CD4-positive, alpha-beta memory T cell (primary cell): ENCODE measurements at regions not wholly inside any gene's neighbourhood (a gene's known extent, or its start where the extent isn't known, plus 50 kb on each side); places are given as distances from the start of the nearest gene placed in this dataset.

ENCODE experiments used
- CTCF ChIA-PET: fragments of 350-600 bp; sonication (Branson Sonifier 250); formaldehyde crosslinking; loops from one replicate; lab custom pipeline; 2021; ENCODE audit warnings: inconsistent platforms; ENCODE audit not compliant: partially characterized antibody; lab: Charles Lee
- POLR2A ChIA-PET: fragments of 350-600 bp; sonication (Branson Sonifier 250); formaldehyde crosslinking; loops from one replicate; lab custom pipeline; 2021; ENCODE audit not compliant: partially characterized antibody; lab: Charles Lee
- DNase-seq, 5 donors: peaks; one replicate each; pipeline versions ENCODE4 v3.0.0 to v3.0.0-alpha.2; 2020 to 2022; ENCODE audit warnings: mixed read lengths in 1 of 5
- H3K27ac ChIP-seq: one replicate; pipeline ENCODE4 v1.7.0; 2013; ENCODE audit warnings: low read depth, low read length
- H3K27me3 ChIP-seq: 2 replicates; pipeline ENCODE4 v1.7.0; 2013; ENCODE audit warnings: mild to moderate bottlenecking, low read length, moderate library complexity; ENCODE audit not compliant: insufficient read depth
- H3K36me3 ChIP-seq: 2 replicates; pipeline ENCODE4 v1.7.0; 2013; ENCODE audit warnings: mild to moderate bottlenecking, low read length, moderate library complexity; ENCODE audit not compliant: insufficient read depth
- H3K4me1 ChIP-seq: 2 replicates; pipeline ENCODE4 v1.7.0; 2013; ENCODE audit warnings: mild to moderate bottlenecking, low read length, moderate library complexity; ENCODE audit not compliant: insufficient read depth
- H3K4me3 ChIP-seq, 2 donors: one replicate each; pipeline ENCODE4 v1.7.0; 2013; ENCODE audit warnings: low read length in 2 of 2, mild to moderate bottlenecking in 1 of 2
- H3K9me3 ChIP-seq, 2 donors: one replicate each; pipeline ENCODE4 v1.7.0; 2013; ENCODE audit warnings: low read length in 2 of 2, control low read depth in 1 of 2; ENCODE audit not compliant: control insufficient read depth in 1 of 2
- H3K27ac Mint-ChIP-seq, 7 donors: one replicate each; pipeline ENCODE4 v1.8.0; 2020 to 2021; ENCODE audit warnings: mixed read lengths in 7 of 7, mild to moderate bottlenecking in 6 of 7, inconsistent platforms in 3 of 7, moderate library complexity in 3 of 7
- H3K27me3 Mint-ChIP-seq, 2 donors: one replicate each; pipeline ENCODE4 v1.8.0; 2020 to 2021; ENCODE audit warnings: mixed read lengths in 2 of 2
- H3K36me3 Mint-ChIP-seq, 2 donors: one replicate each; pipeline ENCODE4 v1.8.0; 2020 to 2021; ENCODE audit warnings: mixed read lengths in 2 of 2, inconsistent platforms in 1 of 2, mild to moderate bottlenecking in 1 of 2
- H3K4me1 Mint-ChIP-seq, 4 donors: one replicate each; pipeline ENCODE4 v1.8.0; 2020 to 2021; ENCODE audit warnings: mixed read lengths in 4 of 4, mild to moderate bottlenecking in 1 of 4
- H3K4me3 Mint-ChIP-seq, 8 donors: one replicate each; pipeline ENCODE4 v1.8.0; 2020 to 2021; ENCODE audit warnings: mixed read lengths in 8 of 8, mild to moderate bottlenecking in 7 of 8, moderate library complexity in 6 of 8, inconsistent platforms in 3 of 8
- H3K9me3 Mint-ChIP-seq, 8 donors: one replicate each; pipeline ENCODE4 v1.8.0; 2020 to 2021; ENCODE audit warnings: mixed read lengths in 8 of 8, mild to moderate bottlenecking in 5 of 8, inconsistent platforms in 3 of 8, moderate library complexity in 1 of 8
- intact Hi-C: fragments of 100-400 bp; cut with micrococcal nuclease; formaldehyde crosslinking; loops from one replicate; pipeline ENCODE4 v1.15.1; 2023

- CTCF ChIA-PET, result no interaction called here
- peaks cover 0 to 18% (median 11%) of the 10 kb centered on the region in 8 donors for H3K9me3 Mint-ChIP-seq
- POLR2A ChIA-PET, result no interaction called here
These were observed 2744.8 kb upstream of the PCDH20 start for GRCh38 chr13:64160479-64160878.

GRCh38 chr13:64158908-64159307, 2743.3 kb upstream of the PCDH20 start:
- POLR2A ChIA-PET, result no interaction called here
- no peak for DNase-seq
- Histone ChIP-seq H3K4me3 (no peak overlapping the region), H3K9me3 (peaks cover 0 to 3% of the 10 kb centered on the region in 2 donors), H3K27me3 (no peaks in the 10 kb centered on the region), H3K27ac (no peak overlapping the region), H3K4me1 (no peaks in the 10 kb centered on the region), H3K36me3 (no peaks in the 10 kb centered on the region)
- H3K9me3 Mint-ChIP-seq, result peaks cover 0 to 18% (median 7%) of the 10 kb centered on the region in 8 donors
- no peak overlapping the region for H3K4me3 Mint-ChIP-seq
- intact Hi-C loops, result no loop called here
- H3K36me3 Mint-ChIP-seq, result no peaks in the 10 kb centered on the region
- H3K27me3 Mint-ChIP-seq, result no peaks in the 10 kb centered on the region
- H3K27ac Mint-ChIP-seq, result no peak overlapping the region
- CTCF ChIA-PET, result no interaction called here
- H3K4me1 Mint-ChIP-seq, result no peaks in the 10 kb centered on the region

More at GRCh38 chr13:64160479-64160878, 2744.8 kb upstream of the PCDH20 start:
- no peaks in the 10 kb centered on the region for H3K4me1 ChIP-seq
- Mint-ChIP-seq H3K4me1 (no peaks in the 10 kb centered on the region), H3K4me3 (no peak overlapping the region), H3K36me3 (no peaks in the 10 kb centered on the region), H3K27me3 (no peaks in the 10 kb centered on the region), H3K27ac (no peak overlapping the region)
- H3K27ac ChIP-seq, result no peak overlapping the region
- no peaks in the 10 kb centered on the region for H3K27me3 ChIP-seq
- H3K4me3 ChIP-seq, result no peak overlapping the region
- intact Hi-C loops, result no loop called here
- no peak for DNase-seq
- H3K36me3 ChIP-seq, result no peaks in the 10 kb centered on the region
- peaks cover 0 to 3% of the 10 kb centered on the region in 2 donors for H3K9me3 ChIP-seq

GRCh38 chr13:64154514-64154913, 2738.9 kb upstream of the PCDH20 start:
- no peak overlapping the region for H3K4me3 ChIP-seq
- POLR2A ChIA-PET, result no interaction called here
- H3K27ac Mint-ChIP-seq, result no peak overlapping the region
- intact Hi-C loops, result no loop called here
- no peak for DNase-seq
- CTCF ChIA-PET, result no interaction called here
- H3K9me3 Mint-ChIP-seq, result peaks cover 0 to 13% (median 6%) of the 10 kb centered on the region in 8 donors
- H3K9me3 ChIP-seq, result peaks cover 0 to 3% of the 10 kb centered on the region in 2 donors
- no peak overlapping the region for H3K27ac ChIP-seq
- H3K4me3 Mint-ChIP-seq, result no peak overlapping the region
- H3K36me3 Mint-ChIP-seq, result no peaks in the 10 kb centered on the region
- no peaks in the 10 kb centered on the region for H3K4me1 Mint-ChIP-seq
- no peaks in the 10 kb centered on the region for H3K36me3 ChIP-seq
- no peaks in the 10 kb centered on the region for H3K27me3 Mint-ChIP-seq
- H3K27me3 ChIP-seq, result no peaks in the 10 kb centered on the region
- H3K4me1 ChIP-seq, result no peaks in the 10 kb centered on the region

- no peaks in the 10 kb centered on the region for H3K4me1 ChIP-seq
- no peak overlapping the region for H3K27ac ChIP-seq
- no peak for DNase-seq
- H3K36me3 ChIP-seq, result no peaks in the 10 kb centered on the region
- CTCF ChIA-PET, result no interaction called here
- no peak overlapping the region for H3K4me3 ChIP-seq
- POLR2A ChIA-PET, result no interaction called here
- H3K27ac Mint-ChIP-seq, result no peak overlapping the region
- intact Hi-C loops, result no loop called here
- H3K4me3 Mint-ChIP-seq, result no peak overlapping the region
- no peaks in the 10 kb centered on the region for H3K4me1 Mint-ChIP-seq
- H3K27me3 Mint-ChIP-seq, result no peaks in the 10 kb centered on the region
- peaks cover 0 to 22% (median 12%) of the 10 kb centered on the region in 8 donors for H3K9me3 Mint-ChIP-seq
- no peaks in the 10 kb centered on the region for H3K27me3 ChIP-seq
- H3K9me3 ChIP-seq, result peaks cover 0 to 5% of the 10 kb centered on the region in 2 donors
- H3K36me3 Mint-ChIP-seq, result no peaks in the 10 kb centered on the region
These were observed 2715.0 kb upstream of the PCDH20 start for GRCh38 chr13:64130600-64130999.

GRCh38 chr13:64130171-64130570, 2714.5 kb upstream of the PCDH20 start:
- no peak for DNase-seq

GRCh38 chr13:64127856-64128255, 2712.2 kb upstream of the PCDH20 start:
- no peaks in the 10 kb centered on the region for H3K27me3 ChIP-seq
- no peaks in the 10 kb centered on the region for H3K36me3 ChIP-seq
- Mint-ChIP-seq H3K4me1 (no peaks in the 10 kb centered on the region), H3K36me3 (no peaks in the 10 kb centered on the region), H3K27me3 (no peaks in the 10 kb centered on the region), H3K27ac (no peak overlapping the region), H3K9me3 (peaks cover 0 to 14% (median 4%) of the 10 kb centered on the region in 8 donors), H3K4me3 (no peak overlapping the region)
- H3K4me1 ChIP-seq, result no peaks in the 10 kb centered on the region
- H3K9me3 ChIP-seq, result peaks cover 0 to 5% of the 10 kb centered on the region in 2 donors
- intact Hi-C loops, result no loop called here
- no peak overlapping the region for H3K27ac ChIP-seq
- H3K4me3 ChIP-seq, result no peak overlapping the region
- DNase-seq, result no peak
- CTCF ChIA-PET, result no interaction called here
- POLR2A ChIA-PET, result no interaction called here

More at GRCh38 chr13:64130171-64130570, 2714.5 kb upstream of the PCDH20 start:
- Mint-ChIP-seq H3K4me3 (no peak overlapping the region), H3K27ac (no peak overlapping the region), H3K9me3 (peaks cover 0 to 22% (median 10%) of the 10 kb centered on the region in 8 donors), H3K4me1 (no peaks in the 10 kb centered on the region), H3K27me3 (no peaks in the 10 kb centered on the region), H3K36me3 (no peaks in the 10 kb centered on the region)
- Histone ChIP-seq H3K4me1 (no peaks in the 10 kb centered on the region), H3K4me3 (no peak overlapping the region), H3K9me3 (peaks cover 0 to 5% of the 10 kb centered on the region in 2 donors), H3K27ac (no peak overlapping the region), H3K36me3 (no peaks in the 10 kb centered on the region), H3K27me3 (no peaks in the 10 kb centered on the region)
- ChIA-PET CTCF (no interaction called here), POLR2A (no interaction called here)
- intact Hi-C loops, result no loop called here

GRCh38 chr13:64127192-64127591, 2711.5 kb upstream of the PCDH20 start:
- intact Hi-C loops, result no loop called here
- H3K36me3 Mint-ChIP-seq, result no peaks in the 10 kb centered on the region

More at GRCh38 chr13:64127192-64127591, 2711.5 kb upstream of the PCDH20 start:
- no peak for DNase-seq
- Mint-ChIP-seq H3K4me1 (no peaks in the 10 kb centered on the region), H3K4me3 (no peak overlapping the region), H3K27me3 (no peaks in the 10 kb centered on the region), H3K9me3 (peaks cover 0 to 14% (median 3%) of the 10 kb centered on the region in 8 donors), H3K27ac (no peak overlapping the region)
- no peaks in the 10 kb centered on the region for H3K36me3 ChIP-seq
- no peak overlapping the region for H3K4me3 ChIP-seq
- ChIA-PET CTCF (no interaction called here), POLR2A (no interaction called here)
- peaks cover 0 to 5% of the 10 kb centered on the region in 2 donors for H3K9me3 ChIP-seq
- H3K27ac ChIP-seq, result no peak overlapping the region
- H3K27me3 ChIP-seq, result no peaks in the 10 kb centered on the region
- H3K4me1 ChIP-seq, result no peaks in the 10 kb centered on the region
